IPS-11a (cell line): ENCODE measurements at regions not wholly inside any gene's neighbourhood (a gene's known extent, or its start where the extent isn't known, plus 50 kb on each side); places are given as distances from the start of the nearest gene placed in this dataset.
"Not testable (repeated sequence)": the region's sequence is repeated elsewhere in the genome, so short reads cannot be mapped to it uniquely, and the experiment has no call there.

Experiments used
- H3K4me3 ChIP-seq: one replicate; pipeline ENCODE4 v1.5.1; 2013; ENCODE audit warnings: low read depth, low read length, control low read depth

DNA sequence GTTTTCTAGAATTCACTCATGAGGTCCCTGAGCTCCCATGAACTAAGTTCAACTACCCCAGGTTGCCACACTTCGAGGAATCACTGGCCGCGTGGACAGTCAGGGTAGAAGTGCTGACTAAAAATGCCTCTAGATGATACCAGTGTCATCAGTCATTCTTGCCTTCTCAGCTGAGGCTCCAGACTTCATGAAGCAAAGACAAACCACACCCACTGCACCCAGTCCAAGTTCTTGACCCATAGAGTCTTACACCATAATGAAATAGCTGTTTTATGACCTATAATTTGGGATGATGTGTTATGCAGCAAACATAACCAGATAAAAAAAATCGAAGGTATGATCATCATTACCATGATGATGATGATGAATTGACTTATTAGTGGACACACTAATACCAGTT lies 632.9 kb upstream of the TLE4 start:
- H3K4me3 ChIP-seq: no peak overlapping the region

DNA sequence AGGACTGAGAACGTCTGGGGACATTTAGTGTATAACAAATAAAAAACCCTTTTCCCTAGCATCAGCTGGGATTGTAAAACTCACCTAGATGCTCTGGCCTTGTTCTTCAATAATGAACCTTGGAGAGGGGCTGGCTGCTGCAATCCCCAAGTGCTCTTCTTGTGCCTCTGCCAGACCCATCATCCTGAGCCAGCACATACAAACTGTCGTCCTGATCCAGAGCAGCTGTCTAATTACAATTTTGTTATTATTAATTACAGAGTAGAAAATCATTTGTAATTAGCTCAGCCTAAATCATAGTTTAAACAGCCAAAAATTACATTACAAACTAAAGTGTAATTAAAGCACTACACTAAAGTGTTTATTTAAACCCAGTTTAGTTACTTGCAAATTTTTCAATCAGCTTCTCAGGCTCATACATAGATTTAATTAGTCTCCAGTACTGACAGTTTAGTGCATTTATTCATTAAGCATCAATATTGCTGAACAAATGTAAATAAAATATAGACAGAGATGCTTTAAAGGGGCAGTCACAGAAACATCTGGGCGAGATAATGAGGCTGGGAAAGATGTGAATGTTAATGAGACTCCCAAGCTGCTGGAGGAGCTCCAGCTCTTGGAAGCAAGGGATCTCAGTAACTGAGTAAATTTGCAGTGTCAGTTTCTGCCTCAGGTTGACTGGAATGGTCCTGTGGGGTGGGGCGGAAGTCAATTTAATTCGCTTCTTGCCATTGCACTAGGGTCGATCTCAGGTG lies 632.3 kb upstream of the TLE4 start:
- no peak overlapping the region for H3K4me3 ChIP-seq

DNA sequence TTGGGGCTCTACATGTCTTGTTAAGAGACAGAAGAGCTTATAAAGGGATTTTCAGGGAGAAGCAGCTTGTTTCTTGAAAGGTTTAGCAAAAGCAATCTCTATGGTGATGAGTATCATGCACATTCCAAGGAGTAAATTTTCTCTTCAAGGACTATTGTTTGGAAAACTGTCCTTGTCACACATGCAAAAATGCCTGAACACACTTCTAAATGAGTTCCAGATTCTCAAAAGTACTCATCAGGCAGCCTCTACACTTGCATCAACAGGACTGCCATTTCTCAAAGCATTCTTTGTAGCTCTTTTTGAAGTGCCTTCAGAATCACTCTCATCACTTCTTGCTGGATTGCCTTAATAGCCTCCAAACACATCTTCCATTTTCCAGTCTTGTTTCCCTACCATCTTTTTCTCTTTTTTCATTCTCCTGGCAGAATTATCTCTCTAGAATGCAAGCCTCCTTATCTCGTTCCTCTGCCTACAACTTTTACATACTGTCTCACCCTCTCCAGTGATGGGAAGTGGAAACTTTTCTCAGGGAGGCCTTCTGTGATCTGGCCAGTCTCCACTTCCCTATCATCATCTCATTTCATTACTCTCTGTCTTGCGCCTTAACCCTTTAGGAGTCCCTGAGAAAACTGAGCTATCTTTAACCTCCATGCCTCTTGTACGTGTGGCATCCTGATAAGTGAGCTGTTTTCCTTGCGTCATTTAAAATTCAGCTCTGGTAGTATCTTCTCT lies 631.5 kb upstream of the TLE4 start:
- H3K4me3 ChIP-seq: no peak overlapping the region

DNA sequence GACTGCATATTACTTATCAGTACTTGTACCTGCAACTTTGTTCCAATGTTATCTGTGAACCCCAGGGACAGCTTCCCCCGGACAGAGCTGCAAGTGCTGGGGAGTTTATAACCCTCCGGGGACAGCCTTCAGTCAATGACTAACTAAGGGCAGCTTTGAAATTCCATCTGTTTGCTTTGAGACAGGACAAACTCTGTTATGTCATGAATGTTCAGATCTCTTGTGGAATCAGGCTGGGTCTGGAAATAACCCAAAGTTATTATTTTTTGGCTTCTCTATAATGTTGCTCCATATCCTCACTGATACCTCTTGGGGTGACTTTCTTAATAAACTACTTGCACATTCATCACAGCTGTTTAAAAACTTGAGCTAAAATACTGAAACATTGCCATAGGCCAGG lies 617.5 kb upstream of the TLE4 start:
- no peak overlapping the region for H3K4me3 ChIP-seq

DNA sequence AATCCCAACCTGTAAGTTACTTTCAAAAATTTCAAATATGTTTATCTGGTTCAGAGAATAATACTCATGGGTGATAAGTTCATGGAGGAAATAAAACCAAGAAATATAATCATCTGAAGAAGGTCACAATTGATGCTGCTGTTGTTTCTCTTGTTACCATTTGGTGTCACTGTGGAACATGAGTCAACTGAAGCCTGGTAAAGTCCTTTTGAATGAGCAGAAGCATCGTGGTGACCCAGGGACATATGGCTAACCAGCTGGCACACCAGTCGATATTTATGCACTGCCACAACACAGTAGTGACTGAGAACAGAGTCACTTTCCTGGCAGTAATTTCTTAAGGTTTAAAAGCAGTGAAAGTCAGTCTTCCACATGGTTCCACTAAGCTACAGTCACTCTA lies 612.9 kb upstream of the TLE4 start:
- no peak overlapping the region for H3K4me3 ChIP-seq

DNA sequence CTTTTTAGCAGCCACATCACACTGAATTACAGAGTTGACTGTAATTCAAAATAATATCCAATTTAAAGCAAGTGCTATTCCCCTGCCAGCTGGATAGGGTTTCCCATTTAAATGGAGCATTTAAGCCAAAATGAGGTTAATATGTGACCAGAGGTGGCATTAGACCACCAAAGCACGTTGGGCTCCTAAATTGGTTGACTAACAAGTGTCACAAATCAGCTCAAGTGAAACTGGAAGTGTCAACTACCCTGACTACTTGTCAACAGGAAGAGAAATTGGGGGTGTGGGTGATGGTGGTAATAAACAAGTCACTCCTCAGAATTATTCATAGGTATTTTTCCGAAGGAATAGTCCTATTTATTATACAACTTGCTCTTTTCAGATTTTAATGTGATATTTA lies 609.6 kb upstream of the TLE4 start:
- no peak overlapping the region for H3K4me3 ChIP-seq

DNA sequence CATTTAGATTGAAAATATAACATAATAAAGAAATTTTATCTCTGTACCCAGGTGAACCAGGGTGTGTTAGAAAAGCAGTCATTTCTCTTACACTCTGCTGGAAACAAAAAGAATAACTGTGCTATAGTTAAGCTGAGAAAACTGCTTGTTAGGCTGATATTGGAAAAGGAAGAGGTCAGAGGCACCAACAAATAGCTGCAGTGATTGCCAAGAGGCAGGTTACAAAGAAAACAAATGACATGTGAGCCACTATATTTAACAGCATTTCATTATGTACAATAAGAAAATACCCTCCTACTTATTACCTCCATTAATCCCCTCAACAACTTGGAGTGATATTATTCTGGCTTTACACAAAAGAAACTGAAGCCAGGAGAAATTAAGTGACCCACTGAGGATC lies 607.9 kb upstream of the TLE4 start:
- H3K4me3 ChIP-seq: no peak overlapping the region

DNA sequence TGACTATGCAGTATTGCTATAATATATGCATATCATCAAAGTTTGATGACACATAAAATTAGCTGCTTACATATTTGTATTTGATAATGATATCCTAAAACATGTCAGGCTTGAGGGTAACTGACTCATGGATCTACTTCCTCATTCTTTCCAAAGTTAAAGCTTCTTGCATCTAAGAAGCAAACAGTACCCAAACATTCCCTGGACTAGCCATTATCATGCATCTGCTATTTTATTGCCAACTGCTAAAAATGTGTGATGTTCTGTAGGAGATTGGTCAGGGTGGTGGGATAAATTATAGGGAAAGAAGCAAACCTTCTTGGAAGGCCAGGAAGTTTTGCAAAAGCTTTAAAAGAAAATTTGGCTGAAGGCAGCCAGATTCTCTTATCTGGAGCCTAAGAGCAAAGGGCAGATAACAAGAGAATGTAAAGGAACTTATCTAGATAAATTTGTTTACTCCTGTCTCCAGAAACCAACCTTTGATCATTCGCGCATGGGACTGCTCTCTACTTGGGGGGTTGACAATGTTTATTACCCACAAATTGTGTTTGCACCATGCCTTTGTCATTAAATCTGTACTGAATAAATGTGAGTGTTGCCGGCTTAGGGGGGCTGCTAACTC lies 604.1 kb upstream of the TLE4 start:
- H3K4me3 ChIP-seq: no peak overlapping the region

DNA sequence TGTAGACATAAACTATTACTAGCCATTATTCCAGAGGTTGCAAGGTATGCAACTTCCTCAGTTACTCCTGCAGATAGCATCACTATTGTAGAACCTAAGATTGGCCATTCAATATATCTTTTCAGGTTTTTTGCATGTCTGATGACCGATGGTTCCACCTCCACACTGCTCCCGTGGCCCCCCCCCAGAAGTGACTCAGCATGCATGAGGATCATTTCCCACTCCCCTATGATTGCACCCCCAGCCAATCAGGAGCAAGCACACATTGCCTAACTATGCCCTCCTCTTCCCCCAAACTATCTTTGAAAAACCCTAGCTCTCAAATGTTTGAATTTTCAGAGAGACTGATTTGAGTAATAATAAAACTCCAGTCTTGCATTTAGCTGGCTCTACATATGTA lies 601.4 kb upstream of the TLE4 start:
- no peak overlapping the region for H3K4me3 ChIP-seq

DNA sequence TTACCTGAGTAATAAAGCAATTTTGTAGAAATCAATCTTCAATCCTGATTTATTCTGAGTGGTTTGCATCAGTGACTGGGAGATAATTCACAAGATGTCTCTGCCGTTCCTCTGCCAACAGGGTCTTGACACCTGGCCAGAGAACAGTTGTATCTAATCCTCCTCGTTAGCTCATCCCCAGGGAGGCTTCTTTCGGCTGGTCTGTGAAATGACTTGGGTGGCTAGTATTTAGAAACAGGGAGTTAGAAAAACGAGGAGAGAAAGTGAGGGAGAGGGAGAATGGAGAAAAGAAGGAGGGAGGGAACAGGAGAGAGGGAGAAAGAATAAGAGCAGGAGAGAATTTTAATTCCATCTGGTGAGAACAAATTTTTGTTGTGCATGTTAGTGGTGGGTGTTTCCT lies 600.2 kb upstream of the TLE4 start:
- H3K4me3 ChIP-seq: no peak overlapping the region

DNA sequence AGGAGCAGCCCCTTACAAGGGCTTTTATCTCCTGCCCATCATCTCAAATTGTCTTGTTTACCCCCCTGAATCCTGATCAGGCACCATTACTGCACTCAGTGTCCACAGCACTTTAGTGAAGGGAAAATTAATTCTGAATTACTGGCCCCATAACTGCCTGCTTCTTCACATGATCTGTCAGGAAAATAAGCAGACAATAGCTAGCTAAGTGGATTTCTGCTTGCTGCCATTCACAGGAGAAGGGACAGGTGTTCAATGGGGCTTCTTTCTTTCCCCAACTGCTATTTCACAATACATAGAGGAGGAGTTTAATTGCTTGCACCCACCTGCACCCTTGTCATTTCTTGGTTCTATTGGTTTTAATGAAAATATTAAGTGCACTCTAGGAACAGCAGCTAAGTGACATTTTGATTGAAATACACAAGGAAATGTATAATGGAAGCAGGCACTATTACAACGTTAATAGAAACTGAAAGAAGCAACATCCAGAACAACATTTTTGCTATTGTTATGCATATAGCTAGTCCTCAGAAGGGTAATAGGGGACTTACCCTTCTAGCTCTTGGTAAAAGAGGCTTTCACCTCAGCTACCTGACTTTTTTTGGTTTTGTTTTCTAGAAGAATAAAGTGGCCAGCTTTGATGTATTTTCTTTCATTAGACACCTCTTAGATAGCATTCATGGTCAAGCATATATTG lies 599.3 kb upstream of the TLE4 start:
- no peak overlapping the region for H3K4me3 ChIP-seq

DNA sequence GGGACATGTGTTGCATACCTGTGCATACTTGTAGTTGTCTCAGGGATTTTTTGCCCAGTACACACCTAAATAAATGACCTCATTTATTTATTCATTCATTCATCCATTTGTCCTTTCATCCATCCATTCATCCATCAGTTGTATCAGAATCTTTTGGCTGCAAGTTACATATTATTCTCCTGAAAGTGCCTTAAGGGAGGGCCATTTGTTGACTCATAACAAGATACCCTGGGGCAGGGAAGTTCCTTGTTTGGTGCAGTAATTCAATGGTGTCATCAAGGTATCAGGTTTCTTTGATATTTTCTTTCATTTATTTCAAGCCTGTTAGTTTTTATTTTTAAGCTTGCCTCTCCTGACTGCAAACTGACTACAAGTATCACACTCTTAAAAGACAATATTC lies 597.9 kb upstream of the TLE4 start:
- H3K4me3 ChIP-seq: no peak overlapping the region

DNA sequence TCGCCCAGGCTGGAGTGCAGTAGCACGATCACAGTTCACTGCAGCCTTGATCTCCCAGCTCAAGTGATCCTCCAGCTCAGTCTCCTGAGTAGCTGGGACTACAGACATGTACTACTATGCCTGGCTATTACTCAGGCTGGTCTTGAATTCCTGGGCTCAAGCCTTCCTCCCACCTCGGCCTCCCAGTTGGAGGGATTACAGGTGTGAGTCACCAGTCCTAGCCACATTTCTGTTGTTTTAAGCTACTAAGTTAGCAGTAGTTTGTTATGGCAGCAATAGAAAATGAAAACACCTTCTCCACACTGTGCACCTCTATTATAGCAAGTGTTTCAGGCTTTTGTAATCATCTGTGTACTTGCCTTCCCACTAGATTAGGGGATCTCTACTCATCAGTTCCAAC lies 588.9 kb upstream of the TLE4 start:
- no peak overlapping the region for H3K4me3 ChIP-seq

DNA sequence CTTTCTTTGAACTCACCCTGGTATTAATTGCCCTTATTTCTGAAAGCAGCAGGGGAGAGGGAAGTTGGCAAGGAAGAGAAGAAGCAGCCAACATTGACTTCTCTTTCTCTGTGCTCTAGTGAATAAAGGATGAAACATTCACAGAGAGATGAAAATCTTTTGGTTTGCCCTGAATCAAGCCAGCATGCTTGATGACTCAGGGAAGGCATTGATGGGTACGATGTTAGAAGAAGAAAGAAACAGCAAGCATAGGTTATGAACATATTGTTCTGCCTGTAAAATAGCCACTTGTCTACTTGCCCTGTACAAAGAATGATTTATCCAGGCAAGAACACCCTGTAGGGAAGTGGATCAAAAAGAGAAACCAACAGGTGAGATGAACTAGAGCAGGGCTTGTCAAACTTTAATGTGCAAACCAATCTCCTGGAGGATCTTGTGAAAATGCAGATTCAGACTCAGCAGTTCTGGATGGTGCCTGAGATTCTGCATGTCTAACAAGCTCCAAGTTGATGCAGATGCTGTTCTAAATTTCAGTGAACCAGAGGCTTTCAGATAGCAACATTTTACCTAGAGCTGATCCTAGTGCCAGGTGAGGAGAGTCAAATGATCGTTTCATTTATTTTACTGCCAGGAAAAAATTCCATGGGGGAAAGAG lies 586.6 kb upstream of the TLE4 start:
- H3K4me3 ChIP-seq: no peak overlapping the region

DNA sequence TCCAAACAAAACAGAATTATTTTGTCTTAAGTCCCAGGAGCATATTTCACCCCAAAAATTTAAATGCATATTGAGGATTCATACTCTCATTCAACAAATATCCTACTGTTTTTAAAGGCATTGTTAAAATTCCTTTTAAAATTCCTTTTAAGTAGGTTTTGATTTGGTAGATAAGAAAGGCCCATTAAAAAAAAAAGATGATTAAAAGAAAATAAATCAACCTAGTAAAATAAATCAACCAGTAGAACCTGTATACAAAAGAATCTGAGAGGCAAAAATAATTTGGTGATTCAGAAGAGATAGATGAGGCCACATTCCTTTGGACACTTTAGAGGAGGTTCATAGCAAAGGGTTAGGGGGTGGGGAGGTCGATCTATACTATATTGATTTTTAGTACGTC lies 585.3 kb upstream of the TLE4 start:
- no peak overlapping the region for H3K4me3 ChIP-seq

DNA sequence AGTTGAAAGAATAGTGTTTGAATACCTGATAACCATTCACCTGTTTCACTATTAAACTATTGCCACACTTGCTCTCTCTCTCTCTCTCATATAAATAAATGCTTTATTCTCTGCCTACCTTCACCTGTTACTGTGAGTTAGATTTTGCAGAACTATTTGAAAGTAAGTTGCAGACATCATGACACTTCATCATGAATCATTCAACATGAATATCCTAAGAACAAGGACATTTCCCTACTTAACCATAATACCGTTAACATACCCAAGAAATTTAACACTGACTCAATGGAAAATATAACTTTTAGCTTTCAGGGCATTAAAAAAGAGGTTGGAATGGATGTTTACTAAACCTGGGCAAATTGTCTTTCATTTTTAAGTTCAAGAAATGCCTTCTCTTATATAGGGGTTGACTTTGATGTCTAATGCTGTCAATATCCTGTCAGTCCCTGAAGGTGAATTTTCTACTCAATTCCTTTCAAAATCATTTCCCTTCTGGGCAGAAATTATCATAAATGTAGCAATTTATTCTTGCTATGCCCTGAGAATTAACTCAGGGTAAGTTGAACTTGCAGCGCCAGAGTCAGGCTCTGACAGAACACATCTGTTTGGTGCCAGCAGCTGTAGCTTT lies 582.6 kb upstream of the TLE4 start:
- no peak overlapping the region for H3K4me3 ChIP-seq

DNA sequence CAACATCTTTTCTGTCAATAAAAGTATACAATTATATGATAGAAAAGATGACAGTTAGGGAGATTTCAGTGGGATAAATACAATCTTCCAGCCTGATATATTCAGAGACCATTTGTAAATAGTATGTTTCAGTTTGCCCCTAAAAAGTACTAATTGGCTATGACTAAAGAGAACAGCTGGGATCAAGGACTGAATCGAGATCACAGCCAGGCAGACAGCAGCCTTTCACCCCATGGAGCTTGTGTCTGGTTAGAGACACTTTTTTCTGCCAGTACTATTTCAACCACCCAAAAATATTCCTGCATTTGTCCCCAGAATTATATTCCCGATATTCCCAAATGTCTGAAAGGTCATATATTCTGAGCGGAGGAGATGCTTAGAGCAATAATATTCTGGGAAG lies 577.3 kb upstream of the TLE4 start:
- H3K4me3 ChIP-seq: no peak overlapping the region

DNA sequence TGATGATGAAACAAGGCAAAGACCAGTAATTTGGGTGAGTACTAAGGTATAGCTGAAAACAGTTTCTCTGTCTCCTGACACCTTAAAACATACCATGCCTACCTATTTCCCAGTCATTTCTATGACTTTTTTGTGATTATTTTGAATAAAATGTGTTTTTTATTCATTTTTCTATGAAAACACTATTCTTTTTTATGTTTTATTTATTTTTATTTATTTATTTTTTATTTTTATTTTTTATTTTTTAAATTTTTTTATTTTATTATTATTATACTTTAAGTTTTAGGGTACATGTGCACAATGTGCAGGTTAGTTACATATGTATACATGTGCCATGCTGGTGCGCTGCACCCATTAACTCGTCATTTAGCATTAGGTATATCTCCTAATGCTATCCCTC lies 576.8 kb upstream of the TLE4 start:
- not testable (repeated sequence) for H3K4me3 ChIP-seq

DNA sequence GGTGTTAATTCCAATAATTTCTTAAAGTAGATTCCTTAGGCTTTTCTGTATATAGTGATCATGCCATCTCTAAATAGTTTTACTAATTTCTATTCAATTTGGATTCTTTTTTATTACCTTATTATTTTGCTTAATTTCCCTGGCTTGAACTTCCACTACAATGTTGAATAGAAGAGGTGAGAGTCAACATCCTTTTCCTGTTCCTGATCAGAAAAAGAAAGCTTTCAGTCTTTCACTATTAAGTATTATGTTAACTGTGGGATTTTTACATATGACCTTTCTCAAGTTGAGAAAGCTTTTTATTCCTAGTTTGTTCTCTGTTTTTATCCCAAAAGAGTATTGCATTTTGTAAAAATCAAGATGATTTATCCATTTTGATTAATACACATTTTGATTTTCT lies 574.5 kb upstream of the TLE4 start:
- H3K4me3 ChIP-seq: no peak overlapping the region

DNA sequence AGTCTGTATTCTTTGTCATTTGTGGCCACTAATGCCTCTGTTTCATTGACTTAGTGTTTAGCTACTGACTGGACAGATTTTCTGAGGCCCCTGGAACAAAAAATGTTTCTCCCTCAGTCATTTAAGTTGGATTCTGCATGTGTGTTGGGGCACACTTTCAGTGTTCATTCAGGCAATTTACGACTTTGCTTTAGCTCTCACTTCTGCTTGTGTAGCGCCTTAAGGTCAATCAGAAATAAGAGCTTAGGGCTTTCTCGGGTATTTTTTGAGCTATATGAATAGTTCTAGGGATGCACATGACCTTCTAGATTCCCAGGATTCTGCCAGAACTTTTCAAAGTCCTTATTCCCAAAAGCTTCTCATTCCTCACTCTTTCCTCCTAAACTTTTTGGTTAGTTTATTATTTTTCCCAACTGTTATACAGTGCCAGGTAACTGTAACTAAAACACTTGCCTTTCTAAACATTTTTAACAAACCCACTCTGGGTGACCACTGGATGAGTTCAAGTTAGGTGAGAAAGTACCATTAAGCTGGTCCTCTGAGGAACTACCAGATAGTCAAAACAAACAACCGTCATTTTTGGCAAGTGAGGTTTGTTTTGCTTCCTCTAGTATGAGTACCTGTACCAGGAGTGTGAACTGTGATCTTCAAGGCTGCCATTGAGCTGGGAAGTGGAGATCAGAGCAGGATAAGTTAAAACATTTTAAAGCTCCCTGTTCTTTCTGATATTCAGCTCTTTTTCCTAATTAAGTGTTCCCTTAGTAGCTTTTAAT lies 571.3 kb upstream of the TLE4 start:
- no peak overlapping the region for H3K4me3 ChIP-seq
